GM18909 (cell line): ENCODE measurements at regions not wholly inside any gene's neighbourhood (a gene's known extent, or its start where the extent isn't known, plus 50 kb on each side); places are given as distances from the start of the nearest gene placed in this dataset.
"Not testable (repeated sequence)": the region's sequence is repeated elsewhere in the genome, so short reads cannot be mapped to it uniquely, and the experiment has no call there.

Source experiments
- ATAC-seq: cut with Tn5 transposase; IDR thresholded peaks from one replicate; pipeline ENCODE4 v1.9.1; 2021; ENCODE audit warnings: mild to moderate bottlenecking; ENCODE audit not compliant: unreplicated experiment, poor library complexity

GRCh38 chr4:61004651-61005170, 195.4 kb upstream of the ADGRL3 start:
- no peak for ATAC-seq

GRCh38 chr4:61011051-61011450, 189.1 kb upstream of the ADGRL3 start:
- ATAC-seq, result no peak

- not testable (repeated sequence) for ATAC-seq
Measured at GRCh38 chr4:61011936-61012335, 188.2 kb upstream of the ADGRL3 start.

GRCh38 chr4:61024610-61025009, 175.5 kb upstream of the ADGRL3 start:
- no peak for ATAC-seq

- no peak for ATAC-seq
Measured at GRCh38 chr4:61027939-61028338, 172.2 kb upstream of the ADGRL3 start.

- no peak for ATAC-seq
Measured at GRCh38 chr4:61036071-61036684, 163.9 kb upstream of the ADGRL3 start.

- ATAC-seq, result no peak
Measured at GRCh38 chr4:61041527-61041926, 158.6 kb upstream of the ADGRL3 start.

- ATAC-seq, result no peak
Measured at GRCh38 chr4:61044837-61045236, 155.3 kb upstream of the ADGRL3 start.

- ATAC-seq, result no peak
Measured at GRCh38 chr4:61049018-61049417, 151.1 kb upstream of the ADGRL3 start.

- ATAC-seq, result no peak
Measured at GRCh38 chr4:61067381-61067780, 132.7 kb upstream of the ADGRL3 start.

- ATAC-seq, result no peak
Measured at GRCh38 chr4:61068060-61068459, 132.1 kb upstream of the ADGRL3 start.

- ATAC-seq, result no peak
Measured at GRCh38 chr4:61068745-61069144, 131.4 kb upstream of the ADGRL3 start.

GRCh38 chr4:61070269-61070668, 129.9 kb upstream of the ADGRL3 start:
- no peak for ATAC-seq

- no peak for ATAC-seq
Measured at GRCh38 chr4:61079427-61079826, 120.7 kb upstream of the ADGRL3 start.

- ATAC-seq, result no peak
Measured at GRCh38 chr4:61079976-61080375, 120.2 kb upstream of the ADGRL3 start.

GRCh38 chr4:61085534-61085933, 114.6 kb upstream of the ADGRL3 start:
- ATAC-seq, result no peak

GRCh38 chr4:61086357-61086756, 113.8 kb upstream of the ADGRL3 start:
- ATAC-seq, result no peak

GRCh38 chr4:61086979-61087378, 113.1 kb upstream of the ADGRL3 start:
- ATAC-seq, result no peak

GRCh38 chr4:61094854-61095598, 105.1 kb upstream of the ADGRL3 start:
- ATAC-seq, result no peak

- no peak for ATAC-seq
Measured at GRCh38 chr4:61128682-61129081, 71.4 kb upstream of the ADGRL3 start.

- no peak for ATAC-seq
Measured at GRCh38 chr4:61129971-61130370, 70.2 kb upstream of the ADGRL3 start.

GRCh38 chr4:61143461-61143860, 56.7 kb upstream of the ADGRL3 start:
- no peak for ATAC-seq
